ENCODE measurements at regions not wholly inside any gene's neighbourhood (a gene's known extent, or its start where the extent isn't known, plus 50 kb on each side); places are given as distances from the start of the nearest gene placed in this dataset.
"Not testable (repeated sequence)": the region's sequence is repeated elsewhere in the genome, so short reads cannot be mapped to it uniquely, and the experiment has no call there.

DNA sequence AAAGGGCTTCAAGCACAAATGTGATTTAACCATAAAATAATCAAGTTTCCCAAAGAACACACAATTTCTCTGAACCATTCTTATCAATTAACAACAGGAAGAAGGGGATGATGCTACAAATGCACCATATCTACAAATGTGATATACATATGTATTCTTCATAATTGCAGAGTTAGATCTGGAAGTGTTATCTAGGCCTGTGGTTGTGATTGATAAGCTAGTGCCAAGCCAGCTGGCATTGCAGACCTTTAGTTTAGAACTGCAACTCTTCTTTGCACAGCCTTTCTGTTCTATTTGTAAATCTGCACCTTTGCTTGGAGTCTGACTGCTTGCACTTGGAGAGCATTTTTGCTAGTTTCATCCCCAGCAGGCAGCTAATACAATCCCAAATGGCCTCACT lies 145.5 kb upstream of the NPY2R start:
- TF ChIP-seq, protein P1, sequence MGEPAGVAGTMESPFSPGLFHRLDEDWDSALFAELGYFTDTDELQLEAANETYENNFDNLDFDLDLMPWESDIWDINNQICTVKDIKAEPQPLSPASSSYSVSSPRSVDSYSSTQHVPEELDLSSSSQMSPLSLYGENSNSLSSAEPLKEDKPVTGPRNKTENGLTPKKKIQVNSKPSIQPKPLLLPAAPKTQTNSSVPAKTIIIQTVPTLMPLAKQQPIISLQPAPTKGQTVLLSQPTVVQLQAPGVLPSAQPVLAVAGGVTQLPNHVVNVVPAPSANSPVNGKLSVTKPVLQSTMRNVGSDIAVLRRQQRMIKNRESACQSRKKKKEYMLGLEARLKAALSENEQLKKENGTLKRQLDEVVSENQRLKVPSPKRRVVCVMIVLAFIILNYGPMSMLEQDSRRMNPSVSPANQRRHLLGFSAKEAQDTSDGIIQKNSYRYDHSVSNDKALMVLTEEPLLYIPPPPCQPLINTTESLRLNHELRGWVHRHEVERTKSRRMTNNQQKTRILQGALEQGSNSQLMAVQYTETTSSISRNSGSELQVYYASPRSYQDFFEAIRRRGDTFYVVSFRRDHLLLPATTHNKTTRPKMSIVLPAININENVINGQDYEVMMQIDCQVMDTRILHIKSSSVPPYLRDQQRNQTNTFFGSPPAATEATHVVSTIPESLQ (CRISPR knock-in tag; IDR thresholded peaks at IDR 0.05): no peak
- TF ChIP-seq CBFA2T3 (IDR thresholded peaks at IDR 0.05) (0 out of 2 replicates have a peak, but pooled peaks have one; percentile 16), TCF3 (CRISPR knock-in tag; IDR thresholded peaks at IDR 0.05) (peak; percentile 31; the same call in 1 of the 2 replicates), CBFA2T2 (conservative IDR thresholded peaks at IDR 0.05) (0 out of 2 replicates have a peak, but pooled peaks have one; percentile 10)
- H3K27me3 ChIP-seq (ENCODE audit: control insufficient read depth in 2 of 2, insufficient read depth in 2 of 2, low read length in 2 of 2): no peaks in the 10 kb centered on the region
- H3K9ac ChIP-seq (ENCODE audit: insufficient read depth in 1 of 2, low read depth in 2 of 2, low read length in 2 of 2): no peak overlapping the region
- no peak overlapping the region for H3K4me3 ChIP-seq
- ATAC-seq (no peak), FAIRE-seq (no peak), DNase-seq (ENCODE audit: extremely low read depth in 1 of 4, low spot score in 3 of 4) (no peak)
- H3K79me2 ChIP-seq (ENCODE audit: control insufficient read depth, insufficient read depth, low read length): no peaks in the 10 kb centered on the region
- H3K36me3 ChIP-seq (ENCODE audit: control insufficient read depth, insufficient read depth, low read length): no peaks in the 10 kb centered on the region
- in situ Hi-C loops (cut with MboI) (no loop called here), intact Hi-C loops (cut with micrococcal nuclease) (no loop called here)
- no peaks in the 10 kb centered on the region for H4K20me1 ChIP-seq (replicated peaks; ENCODE audit: control insufficient read depth, insufficient read depth, low read length)
- H3K9me3 ChIP-seq (replicated peaks; ENCODE audit: control insufficient read depth, insufficient read depth, low read depth, low read length): no peaks in the 10 kb centered on the region
- no TSS peak for BruUV-seq (replicated peaks)
- H3K27ac ChIP-seq (ENCODE audit: extremely low read depth, low read depth, low read length): no peak overlapping the region
- no peak overlapping the region for H3K4me2 ChIP-seq (ENCODE audit: insufficient read depth, low read length)
- H3K9me1 ChIP-seq (ENCODE audit: control insufficient read depth, insufficient read depth, low read length): no peaks in the 10 kb centered on the region
- no peak overlapping the region for H2AFZ ChIP-seq (ENCODE audit: low read depth, low read length)
- POLR2A ChIA-PET: interaction anchor here (0.6 kb wide), 1 partner anchor 286 kb away, joined by 3 read pairs; no protein-coding TSS in a partner anchor
- CTCF ChIA-PET (ENCODE audit: low intra/inter-chr PET ratio): no interaction called here
- no peaks in the 10 kb centered on the region for H3K4me1 ChIP-seq (replicated peaks in 1 of 2; ENCODE audit: control insufficient read depth in 2 of 2, insufficient read depth in 2 of 2, low read length in 2 of 2)

DNA sequence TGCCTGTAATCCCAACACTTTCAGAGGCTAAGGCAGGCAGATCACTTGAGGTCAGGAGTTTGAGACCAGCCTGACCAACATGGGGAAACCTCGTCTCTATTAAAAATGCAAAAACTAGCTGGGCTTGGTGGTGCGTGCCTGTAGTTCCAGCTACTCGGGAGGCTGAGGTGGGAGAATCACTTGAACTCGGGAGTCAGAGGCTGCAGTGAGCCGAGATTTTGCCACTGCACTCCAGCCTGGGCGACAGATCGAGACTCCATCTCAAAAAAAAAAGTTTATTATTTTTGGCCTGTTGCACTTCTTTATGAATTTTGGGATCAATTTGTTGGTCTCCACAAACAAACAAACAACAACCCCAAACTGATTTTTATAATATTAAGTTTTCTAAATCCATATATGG lies 143.5 kb upstream of the NPY2R start:
- CTCF ChIA-PET (ENCODE audit: low intra/inter-chr PET ratio); H3K27me3 ChIP-seq (ENCODE audit: control insufficient read depth in 2 of 2, insufficient read depth in 2 of 2, low read length in 2 of 2); POLR2A ChIA-PET; H3K9me3 ChIP-seq (replicated peaks; ENCODE audit: control insufficient read depth, insufficient read depth, low read depth, low read length); H3K27ac ChIP-seq (ENCODE audit: extremely low read depth, low read depth, low read length); H3K79me2 ChIP-seq (ENCODE audit: control insufficient read depth, insufficient read depth, low read length); H3K9ac ChIP-seq (ENCODE audit: insufficient read depth in 1 of 2, low read depth in 2 of 2, low read length in 2 of 2); H3K4me1 ChIP-seq (replicated peaks in 1 of 2; ENCODE audit: control insufficient read depth in 2 of 2, insufficient read depth in 2 of 2, low read length in 2 of 2); H2AFZ ChIP-seq (ENCODE audit: low read depth, low read length); intact Hi-C loops (cut with micrococcal nuclease); DNase-seq (ENCODE audit: extremely low read depth in 1 of 4, low spot score in 3 of 4); FAIRE-seq; ATAC-seq; in situ Hi-C loops (cut with MboI); H3K36me3 ChIP-seq (ENCODE audit: control insufficient read depth, insufficient read depth, low read length); H4K20me1 ChIP-seq (replicated peaks; ENCODE audit: control insufficient read depth, insufficient read depth, low read length); H3K4me2 ChIP-seq (ENCODE audit: insufficient read depth, low read length); BruUV-seq (replicated peaks); H3K4me3 ChIP-seq; H3K9me1 ChIP-seq (ENCODE audit: control insufficient read depth, insufficient read depth, low read length): not testable (repeated sequence)
- WGBS (ENCODE audit: insufficient coverage, low coverage, missing lambda C conversion rate): 0% methylated on average over 7 of the region's 7 CpGs

Data from K562 (cell line).